ENCODE measurements at regions not wholly inside any gene's neighbourhood (a gene's known extent, or its start where the extent isn't known, plus 50 kb on each side); places are given as distances from the start of the nearest gene placed in this dataset.

GRCh38 chr7:23942032-23942431 lies 232.0 kb downstream of the STK31 start:
- no peak for TF ChIP-seq CTCF (IDR thresholded peaks at IDR 0.05; ENCODE audit: borderline replicate concordance, control extremely low read depth, extremely low read depth, insufficient read depth, missing control alignments)
- no peak for DNase-seq (ENCODE audit: low spot score)
- in situ Hi-C loops (cut with MboI; ENCODE audit: low sequenced_read_pairs, unreplicated experiment), result no loop called here

GRCh38 chr7:23944131-23944530 lies 234.1 kb downstream of the STK31 start:
- in situ Hi-C loops (cut with MboI; ENCODE audit: low sequenced_read_pairs, unreplicated experiment), result no loop called here
- no peak for DNase-seq (ENCODE audit: low spot score)
- TF ChIP-seq CTCF (IDR thresholded peaks at IDR 0.05; ENCODE audit: borderline replicate concordance, control extremely low read depth, extremely low read depth, insufficient read depth, missing control alignments), result no peak

- DNase-seq (ENCODE audit: low spot score), result no peak
- in situ Hi-C loops (cut with MboI; ENCODE audit: low sequenced_read_pairs, unreplicated experiment), result no loop called here
- no peak for TF ChIP-seq CTCF (IDR thresholded peaks at IDR 0.05; ENCODE audit: borderline replicate concordance, control extremely low read depth, extremely low read depth, insufficient read depth, missing control alignments)
Observed at GRCh38 chr7:23945472-23945871, 235.5 kb downstream of the STK31 start.

- in situ Hi-C loops (cut with MboI; ENCODE audit: low sequenced_read_pairs, unreplicated experiment), result no loop called here
- DNase-seq (ENCODE audit: low spot score), result no peak
- no peak for TF ChIP-seq CTCF (IDR thresholded peaks at IDR 0.05; ENCODE audit: borderline replicate concordance, control extremely low read depth, extremely low read depth, insufficient read depth, missing control alignments)
Observed at GRCh38 chr7:23955145-23955544, 245.1 kb downstream of the STK31 start.

GRCh38 chr7:23955600-23956149 lies 245.7 kb downstream of the STK31 start:
- in situ Hi-C loops (cut with MboI; ENCODE audit: low sequenced_read_pairs, unreplicated experiment), result no loop called here
- no peak for DNase-seq (ENCODE audit: low spot score)
- no peak for TF ChIP-seq CTCF (IDR thresholded peaks at IDR 0.05; ENCODE audit: borderline replicate concordance, control extremely low read depth, extremely low read depth, insufficient read depth, missing control alignments)

GRCh38 chr7:23956772-23957576 lies 247.0 kb downstream of the STK31 start:
- TF ChIP-seq CTCF (IDR thresholded peaks at IDR 0.05; ENCODE audit: borderline replicate concordance, control extremely low read depth, extremely low read depth, insufficient read depth, missing control alignments), result no peak
- no peak for DNase-seq (ENCODE audit: low spot score)
- in situ Hi-C loops (cut with MboI; ENCODE audit: low sequenced_read_pairs, unreplicated experiment), result no loop called here
